ENCODE measurements at regions not wholly inside any gene's neighbourhood (a gene's known extent, or its start where the extent isn't known, plus 50 kb on each side); places are given as distances from the start of the nearest gene placed in this dataset.
"Not testable (repeated sequence)": the region's sequence is repeated elsewhere in the genome, so short reads cannot be mapped to it uniquely, and the experiment has no call there.

DNA sequence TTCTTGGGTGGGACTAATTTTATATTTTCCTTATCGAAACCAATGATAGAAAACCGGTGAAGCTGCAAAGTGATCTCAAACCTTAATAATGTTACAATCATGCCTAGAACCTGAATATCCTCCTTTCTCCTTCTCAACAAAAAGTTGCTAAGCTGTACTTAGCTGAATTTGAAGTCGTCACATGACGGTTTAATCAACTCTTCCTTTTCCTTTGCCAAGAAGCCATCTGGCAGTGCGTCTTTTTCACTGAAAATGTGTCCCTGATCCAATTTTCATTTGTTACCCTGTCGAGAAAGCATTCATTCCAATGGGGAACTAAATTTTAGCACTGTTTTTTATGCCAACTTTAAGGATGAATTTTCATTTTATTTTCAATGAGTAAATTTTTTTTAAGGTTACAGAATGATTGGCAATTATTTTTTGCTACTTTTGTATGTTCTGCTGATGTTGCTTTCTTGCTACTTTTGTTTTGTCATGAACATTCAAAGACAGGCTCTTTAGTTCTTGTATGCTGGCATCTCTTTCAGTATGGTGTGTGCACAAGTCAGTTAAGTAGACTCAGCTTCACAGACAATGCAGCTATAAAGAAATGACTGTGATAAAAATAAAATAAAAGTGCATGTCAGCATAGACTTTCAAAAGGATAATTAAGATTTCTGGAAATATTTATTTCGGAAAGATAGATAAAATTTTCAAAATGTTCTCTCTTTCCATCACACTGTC, 980.0 kb downstream of the DNAJB9 start:
- no peak for DNase-seq
- H3K27me3 ChIP-seq (ENCODE audit: control insufficient read depth in 1 of 2, insufficient read depth in 2 of 2, low read length in 1 of 2): no peaks in the 10 kb centered on the region
- H3K4me3 ChIP-seq (ENCODE audit: low read length in 2 of 2): no peak overlapping the region
- no peaks in the 10 kb centered on the region for H3K9me3 ChIP-seq (ENCODE audit: control insufficient read depth, low read length)
- 14 to 15% methylated on average over 7 of the region's 7 CpGs for WGBS, 2 donors
- intact Hi-C loops (cut with DNase I): no loop called here
- H3K4me1 ChIP-seq (ENCODE audit: control insufficient read depth in 1 of 2, insufficient read depth in 2 of 2, low read length in 2 of 2): no peaks in the 10 kb centered on the region
- H3K36me3 ChIP-seq (ENCODE audit: control insufficient read depth in 1 of 2, insufficient read depth in 2 of 2, low read length in 1 of 2): no peaks in the 10 kb centered on the region
- ATAC-seq (ENCODE audit: low FRiP score): no peak
- H3K27ac ChIP-seq (ENCODE audit: low read depth in 1 of 2, low read length in 2 of 2): no peak overlapping the region

- DNase-seq: no peak
- peak; percentile 8 for ATAC-seq (ENCODE audit: low FRiP score)
- Histone ChIP-seq H3K27me3 (ENCODE audit: control insufficient read depth in 1 of 2, insufficient read depth in 2 of 2, low read length in 1 of 2) (no peaks in the 10 kb centered on the region), H3K36me3 (ENCODE audit: control insufficient read depth in 1 of 2, insufficient read depth in 2 of 2, low read length in 1 of 2) (no peaks in the 10 kb centered on the region), H3K27ac (ENCODE audit: low read depth in 1 of 2, low read length in 2 of 2) (no peak overlapping the region), H3K4me1 (ENCODE audit: control insufficient read depth in 1 of 2, insufficient read depth in 2 of 2, low read length in 2 of 2) (no peaks in the 10 kb centered on the region), H3K9me3 (ENCODE audit: control insufficient read depth, low read length) (no peaks in the 10 kb centered on the region), H3K4me3 (ENCODE audit: low read length in 2 of 2) (no peak overlapping the region)
- WGBS, 2 donors: 97 to 99% methylated on average over 2 of the region's 2 CpGs
- intact Hi-C loops (cut with DNase I): no loop called here
Observed at GRCh38 chr7:109552017-109552416, 982.3 kb downstream of the DNAJB9 start.

- Histone ChIP-seq H3K4me3 (ENCODE audit: low read length in 2 of 2) (no peak overlapping the region), H3K27ac (ENCODE audit: low read depth in 1 of 2, low read length in 2 of 2) (no peak overlapping the region), H3K36me3 (ENCODE audit: control insufficient read depth in 1 of 2, insufficient read depth in 2 of 2, low read length in 1 of 2) (no peaks in the 10 kb centered on the region), H3K27me3 (ENCODE audit: control insufficient read depth in 1 of 2, insufficient read depth in 2 of 2, low read length in 1 of 2) (no peaks in the 10 kb centered on the region), H3K4me1 (ENCODE audit: control insufficient read depth in 1 of 2, insufficient read depth in 2 of 2, low read length in 2 of 2) (no peaks in the 10 kb centered on the region), H3K9me3 (ENCODE audit: control insufficient read depth, low read length) (peaks cover 2% of the 10 kb centered on the region)
- ATAC-seq (ENCODE audit: low FRiP score) (no peak), DNase-seq (no peak)
- WGBS, 2 donors: 73 to 95% methylated on average over 4 of the region's 4 CpGs
- intact Hi-C loops (cut with DNase I): no loop called here
Observed at GRCh38 chr7:109577265-109577664, 1007.6 kb downstream of the DNAJB9 start.

DNA sequence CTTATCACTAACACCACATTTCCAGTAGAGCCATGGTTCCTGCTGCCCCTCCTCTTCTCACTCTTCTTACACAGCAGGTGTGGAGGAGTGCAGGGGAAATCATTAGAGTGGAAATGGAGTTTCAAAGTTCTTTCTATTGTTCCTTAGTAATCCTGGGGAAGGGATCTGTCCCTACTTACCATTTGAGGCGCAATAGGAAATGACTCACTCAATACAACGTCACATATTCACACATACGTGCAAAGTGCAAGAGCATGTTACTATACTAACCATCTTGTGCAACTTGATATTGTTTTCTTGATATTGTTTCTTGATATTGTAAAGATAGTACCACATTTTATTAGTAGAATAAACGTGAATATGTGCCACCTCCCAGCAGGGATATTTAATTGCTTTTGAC, 1010.2 kb downstream of the DNAJB9 start:
- intact Hi-C loops (cut with DNase I): no loop called here
- WGBS, 2 donors: 76 to 80% methylated on average over 4 of the region's 4 CpGs

GRCh38 chr7:109582211-109582610, 1012.5 kb downstream of the DNAJB9 start:
- intact Hi-C loops (cut with DNase I): no loop called here
- peaks cover 2% of the 10 kb centered on the region for H3K9me3 ChIP-seq (ENCODE audit: control insufficient read depth, low read length)
- no peaks in the 10 kb centered on the region for H3K27me3 ChIP-seq (ENCODE audit: control insufficient read depth in 1 of 2, insufficient read depth in 2 of 2, low read length in 1 of 2)
- no peak overlapping the region for H3K27ac ChIP-seq (ENCODE audit: low read depth in 1 of 2, low read length in 2 of 2)
- H3K36me3 ChIP-seq (ENCODE audit: control insufficient read depth in 1 of 2, insufficient read depth in 2 of 2, low read length in 1 of 2): no peaks in the 10 kb centered on the region
- H3K4me3 ChIP-seq (ENCODE audit: low read length in 2 of 2): no peak overlapping the region
- no peak for DNase-seq
- no peaks in the 10 kb centered on the region for H3K4me1 ChIP-seq (ENCODE audit: control insufficient read depth in 1 of 2, insufficient read depth in 2 of 2, low read length in 2 of 2)
- ATAC-seq (ENCODE audit: low FRiP score): no peak

More for the DNA sequence above, 1010.2 kb downstream of the DNAJB9 start:
- Histone ChIP-seq H3K27ac (ENCODE audit: low read depth in 1 of 2, low read length in 2 of 2) (no peak overlapping the region), H3K36me3 (ENCODE audit: control insufficient read depth in 1 of 2, insufficient read depth in 2 of 2, low read length in 1 of 2) (no peaks in the 10 kb centered on the region), H3K27me3 (ENCODE audit: control insufficient read depth in 1 of 2, insufficient read depth in 2 of 2, low read length in 1 of 2) (no peaks in the 10 kb centered on the region), H3K4me1 (ENCODE audit: control insufficient read depth in 1 of 2, insufficient read depth in 2 of 2, low read length in 2 of 2) (no peaks in the 10 kb centered on the region), H3K4me3 (ENCODE audit: low read length in 2 of 2) (no peak overlapping the region), H3K9me3 (ENCODE audit: control insufficient read depth, low read length) (peaks cover 2% of the 10 kb centered on the region)
- ATAC-seq (ENCODE audit: low FRiP score) (no peak), DNase-seq (no peak)

DNA sequence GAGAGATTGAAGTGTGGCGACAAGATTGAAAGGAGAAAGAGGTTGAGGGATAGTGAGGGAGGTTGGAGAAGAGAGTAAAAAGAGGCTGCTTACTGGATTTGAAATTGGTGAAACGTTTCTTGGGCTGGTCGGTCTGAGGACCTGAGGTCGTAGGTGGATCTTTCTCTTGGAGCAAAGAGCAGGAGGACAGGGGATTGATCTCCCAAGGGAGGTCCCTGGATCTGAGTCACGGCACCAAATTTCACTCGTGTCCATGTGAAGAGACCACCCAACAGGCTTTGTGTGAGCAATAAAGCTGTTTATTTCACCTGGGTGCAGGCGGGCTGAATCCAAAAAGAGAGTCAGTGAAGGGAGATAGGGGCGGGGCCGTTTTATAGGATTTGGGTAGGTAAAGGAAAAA, 1027.3 kb downstream of the DNAJB9 start:
- intact Hi-C loops (cut with DNase I); H3K4me3 ChIP-seq (ENCODE audit: low read length in 2 of 2); DNase-seq; H3K4me1 ChIP-seq (ENCODE audit: control insufficient read depth in 1 of 2, insufficient read depth in 2 of 2, low read length in 2 of 2); H3K36me3 ChIP-seq (ENCODE audit: control insufficient read depth in 1 of 2, insufficient read depth in 2 of 2, low read length in 1 of 2); H3K27me3 ChIP-seq (ENCODE audit: control insufficient read depth in 1 of 2, insufficient read depth in 2 of 2, low read length in 1 of 2); H3K9me3 ChIP-seq (ENCODE audit: control insufficient read depth, low read length); H3K27ac ChIP-seq (ENCODE audit: low read depth in 1 of 2, low read length in 2 of 2); ATAC-seq (ENCODE audit: low FRiP score): not testable (repeated sequence)
- WGBS, 2 donors: 79 to 84% methylated on average over 8 to 9 of the region's 9 CpGs

DNA sequence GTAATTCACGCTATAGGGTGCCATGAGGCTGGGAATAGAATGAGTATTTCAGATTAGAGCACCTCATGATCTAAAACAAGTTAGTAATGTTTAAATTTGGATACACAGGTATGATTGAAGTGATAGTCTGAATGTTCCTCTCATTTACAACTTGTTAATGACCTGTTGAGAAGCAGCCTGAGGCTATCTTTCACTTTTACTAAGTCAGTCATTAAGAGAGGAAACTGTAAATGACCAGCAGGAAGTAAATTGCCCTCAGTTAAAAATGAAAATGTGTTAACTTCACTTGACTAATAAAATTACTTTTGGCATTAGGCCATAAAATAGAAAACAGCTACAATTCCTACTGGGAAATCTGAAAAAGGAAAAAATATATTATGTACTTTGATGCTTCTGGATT, 1042.0 kb downstream of the DNAJB9 start:
- intact Hi-C loops (cut with DNase I): no loop called here

DNA sequence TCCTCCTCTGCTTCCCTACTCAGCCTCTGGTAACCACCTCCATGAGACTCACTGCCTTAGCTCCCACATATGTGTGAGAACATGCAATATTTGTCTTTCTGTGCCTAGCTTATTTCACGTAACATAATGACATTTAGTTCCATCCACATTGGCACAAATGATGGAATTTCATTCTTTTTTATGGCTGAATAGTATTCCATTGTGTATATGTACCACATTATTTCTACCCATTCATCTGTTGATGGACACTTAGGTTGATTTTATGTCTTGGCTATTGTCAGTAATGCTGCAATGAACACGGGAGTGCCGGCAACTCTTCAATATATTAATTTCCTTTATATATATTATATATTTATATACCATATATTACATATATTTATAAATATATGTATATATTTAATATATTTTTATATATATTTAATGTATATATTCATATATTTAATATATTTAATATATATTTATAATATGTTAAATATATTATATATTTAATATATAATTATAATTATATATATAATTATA, 1046.9 kb downstream of the DNAJB9 start:
- DNase-seq (no peak), ATAC-seq (ENCODE audit: low FRiP score) (no peak)
- H3K36me3 ChIP-seq (ENCODE audit: control insufficient read depth in 1 of 2, insufficient read depth in 2 of 2, low read length in 1 of 2): no peaks in the 10 kb centered on the region
- intact Hi-C loops (cut with DNase I): no loop called here
- H3K27me3 ChIP-seq (ENCODE audit: control insufficient read depth in 1 of 2, insufficient read depth in 2 of 2, low read length in 1 of 2): no peaks in the 10 kb centered on the region
- H3K9me3 ChIP-seq (ENCODE audit: control insufficient read depth, low read length): no peaks in the 10 kb centered on the region
- H3K27ac ChIP-seq (ENCODE audit: low read depth in 1 of 2, low read length in 2 of 2): no peak overlapping the region
- H3K4me1 ChIP-seq (ENCODE audit: control insufficient read depth in 1 of 2, insufficient read depth in 2 of 2, low read length in 2 of 2): no peaks in the 10 kb centered on the region
- 96 to 99% methylated on average over 3 of the region's 3 CpGs for WGBS, 2 donors
- H3K4me3 ChIP-seq (ENCODE audit: low read length in 2 of 2): no peak overlapping the region

More for the DNA sequence above, 1042.0 kb downstream of the DNAJB9 start:
- ATAC-seq (ENCODE audit: low FRiP score) (no peak), DNase-seq (no peak)
- H3K27me3 ChIP-seq (ENCODE audit: control insufficient read depth in 1 of 2, insufficient read depth in 2 of 2, low read length in 1 of 2): no peaks in the 10 kb centered on the region
- H3K4me3 ChIP-seq (ENCODE audit: low read length in 2 of 2): no peak overlapping the region
- no peak overlapping the region for H3K27ac ChIP-seq (ENCODE audit: low read depth in 1 of 2, low read length in 2 of 2)
- no peaks in the 10 kb centered on the region for H3K36me3 ChIP-seq (ENCODE audit: control insufficient read depth in 1 of 2, insufficient read depth in 2 of 2, low read length in 1 of 2)
- 84 to 85% methylated on average over 1 of the region's 1 CpG for WGBS, 2 donors
- no peaks in the 10 kb centered on the region for H3K4me1 ChIP-seq (ENCODE audit: control insufficient read depth in 1 of 2, insufficient read depth in 2 of 2, low read length in 2 of 2)
- H3K9me3 ChIP-seq (ENCODE audit: control insufficient read depth, low read length): no peaks in the 10 kb centered on the region

DNA sequence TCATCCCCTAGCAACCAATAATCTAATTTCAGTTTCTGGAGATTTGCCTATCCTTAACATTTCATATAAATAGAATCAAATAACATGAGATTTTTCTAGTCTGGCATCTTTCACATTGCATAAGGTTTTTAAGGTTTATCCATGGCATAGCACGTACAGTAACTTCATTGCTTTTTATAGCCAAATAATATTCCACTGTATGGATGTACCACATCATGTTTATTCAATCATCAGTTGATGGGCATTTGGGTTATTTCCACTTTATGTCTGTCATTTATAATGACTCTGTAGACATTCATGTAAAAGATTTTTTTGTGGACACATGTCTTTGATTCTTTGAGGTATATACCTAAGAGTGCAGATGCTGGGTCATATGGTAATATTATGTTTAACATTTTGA, 1052.6 kb downstream of the DNAJB9 start:
- intact Hi-C loops (cut with DNase I): no loop called here
- ATAC-seq (ENCODE audit: low FRiP score) (no peak), DNase-seq (no peak)
- 77 to 81% methylated on average over 1 of the region's 1 CpG for WGBS, 2 donors
- Histone ChIP-seq H3K27me3 (ENCODE audit: control insufficient read depth in 1 of 2, insufficient read depth in 2 of 2, low read length in 1 of 2) (no peaks in the 10 kb centered on the region), H3K9me3 (ENCODE audit: control insufficient read depth, low read length) (no peaks in the 10 kb centered on the region), H3K4me1 (ENCODE audit: control insufficient read depth in 1 of 2, insufficient read depth in 2 of 2, low read length in 2 of 2) (no peaks in the 10 kb centered on the region), H3K27ac (ENCODE audit: low read depth in 1 of 2, low read length in 2 of 2) (no peak overlapping the region), H3K4me3 (ENCODE audit: low read length in 2 of 2) (no peak overlapping the region), H3K36me3 (ENCODE audit: control insufficient read depth in 1 of 2, insufficient read depth in 2 of 2, low read length in 1 of 2) (no peaks in the 10 kb centered on the region)
